ENCODE measurements at regions not wholly inside any gene's neighbourhood (a gene's known extent, or its start where the extent isn't known, plus 50 kb on each side); places are given as distances from the start of the nearest gene placed in this dataset.

- H3K4me2 ChIP-seq (ENCODE audit: low read length) = no peak overlapping the region
- no peak for FAIRE-seq
- no peaks in the 10 kb centered on the region for H3K79me2 ChIP-seq (ENCODE audit: insufficient read depth, low read length)
- no peaks in the 10 kb centered on the region for H3K9me3 Mint-ChIP-seq (ENCODE audit: unreplicated experiment)
- H3K27me3 ChIP-seq (ENCODE audit: insufficient read depth, low read length) = no peaks in the 10 kb centered on the region
- H3K4me1 Mint-ChIP-seq (ENCODE audit: low read depth, unreplicated experiment) = peaks cover 8% of the 10 kb centered on the region
- TF ChIP-seq CTCF (IDR thresholded peaks at IDR 0.05; ENCODE audit: insufficient read depth, low read depth, low read length) (no peak), EZH2 (IDR thresholded peaks at IDR 0.05; ENCODE audit: insufficient read depth, low read length) (no peak)
- H2AFZ ChIP-seq (ENCODE audit: low read depth, low read length) = no peak overlapping the region
- H3K4me3 ChIP-seq (ENCODE audit: insufficient read depth, low read depth, low read length) = no peak overlapping the region
- H3K4me1 ChIP-seq (ENCODE audit: insufficient read depth, low read length) = no peaks in the 10 kb centered on the region
- H3K36me3 ChIP-seq (ENCODE audit: insufficient read depth, low read length) = no peaks in the 10 kb centered on the region
- no peak for DNase-seq (ENCODE audit: low read depth)
- no peak overlapping the region for H3K27ac Mint-ChIP-seq (ENCODE audit: unreplicated experiment)
- H3K36me3 Mint-ChIP-seq (ENCODE audit: low read depth, unreplicated experiment) = no peaks in the 10 kb centered on the region
- H3K9me3 ChIP-seq (ENCODE audit: insufficient read depth, low read depth, low read length) = peaks cover 3% of the 10 kb centered on the region
- H4K20me1 ChIP-seq (ENCODE audit: insufficient read depth, low read length) = no peaks in the 10 kb centered on the region
- no peak overlapping the region for H3K4me3 Mint-ChIP-seq (ENCODE audit: unreplicated experiment)
- H3K27me3 Mint-ChIP-seq (ENCODE audit: low read depth, unreplicated experiment) = peaks cover 26% of the 10 kb centered on the region
- no peak overlapping the region for H3K9ac ChIP-seq (ENCODE audit: low read length)
- H3K27ac ChIP-seq (ENCODE audit: low read depth, low read length) = no peak overlapping the region
Measured at GRCh38 chr5:5885782-5886181, 463.3 kb downstream of the ICE1 start.

- no peaks in the 10 kb centered on the region for H3K4me1 ChIP-seq (ENCODE audit: insufficient read depth, low read length)
- Mint-ChIP-seq H3K36me3 (ENCODE audit: low read depth, unreplicated experiment) (no peaks in the 10 kb centered on the region), H3K9me3 (ENCODE audit: unreplicated experiment) (no peaks in the 10 kb centered on the region), H3K27ac (ENCODE audit: unreplicated experiment) (no peak overlapping the region), H3K27me3 (ENCODE audit: low read depth, unreplicated experiment) (peaks cover 26% of the 10 kb centered on the region), H3K4me3 (ENCODE audit: unreplicated experiment) (no peak overlapping the region), H3K4me1 (ENCODE audit: low read depth, unreplicated experiment) (peaks cover 7% of the 10 kb centered on the region)
- no peak for FAIRE-seq
- no peak for DNase-seq (ENCODE audit: low read depth)
- no peak overlapping the region for H3K4me2 ChIP-seq (ENCODE audit: low read length)
- no peak overlapping the region for H3K4me3 ChIP-seq (ENCODE audit: insufficient read depth, low read depth, low read length)
- no peak for TF ChIP-seq EZH2 (IDR thresholded peaks at IDR 0.05; ENCODE audit: insufficient read depth, low read length)
- TF ChIP-seq CTCF (IDR thresholded peaks at IDR 0.05; ENCODE audit: insufficient read depth, low read depth, low read length) = no peak
- no peak overlapping the region for H2AFZ ChIP-seq (ENCODE audit: low read depth, low read length)
- no peaks in the 10 kb centered on the region for H3K27me3 ChIP-seq (ENCODE audit: insufficient read depth, low read length)
- H3K9me3 ChIP-seq (ENCODE audit: insufficient read depth, low read depth, low read length) = peaks cover 3% of the 10 kb centered on the region
- no peak overlapping the region for H3K27ac ChIP-seq (ENCODE audit: low read depth, low read length)
- no peaks in the 10 kb centered on the region for H3K79me2 ChIP-seq (ENCODE audit: insufficient read depth, low read length)
- H3K9ac ChIP-seq (ENCODE audit: low read length) = no peak overlapping the region
- H3K36me3 ChIP-seq (ENCODE audit: insufficient read depth, low read length) = no peaks in the 10 kb centered on the region
- no peaks in the 10 kb centered on the region for H4K20me1 ChIP-seq (ENCODE audit: insufficient read depth, low read length)
Measured at GRCh38 chr5:5884593-5884992, 462.1 kb downstream of the ICE1 start.

- Mint-ChIP-seq H3K27ac (ENCODE audit: unreplicated experiment) (no peak overlapping the region), H3K27me3 (ENCODE audit: low read depth, unreplicated experiment) (peaks cover 26% of the 10 kb centered on the region), H3K36me3 (ENCODE audit: low read depth, unreplicated experiment) (no peaks in the 10 kb centered on the region), H3K4me1 (ENCODE audit: low read depth, unreplicated experiment) (peaks cover 2% of the 10 kb centered on the region), H3K4me3 (ENCODE audit: unreplicated experiment) (no peak overlapping the region), H3K9me3 (ENCODE audit: unreplicated experiment) (no peaks in the 10 kb centered on the region)
- H3K9ac ChIP-seq (ENCODE audit: low read length) = no peak overlapping the region
- FAIRE-seq (no peak), DNase-seq (ENCODE audit: low read depth) (no peak)
- H3K27ac ChIP-seq (ENCODE audit: low read depth, low read length) = no peak overlapping the region
- H3K4me3 ChIP-seq (ENCODE audit: insufficient read depth, low read depth, low read length) = no peak overlapping the region
- no peaks in the 10 kb centered on the region for H3K36me3 ChIP-seq (ENCODE audit: insufficient read depth, low read length)
- TF ChIP-seq CTCF (IDR thresholded peaks at IDR 0.05; ENCODE audit: insufficient read depth, low read depth, low read length) (no peak), EZH2 (IDR thresholded peaks at IDR 0.05; ENCODE audit: insufficient read depth, low read length) (no peak)
- H3K79me2 ChIP-seq (ENCODE audit: insufficient read depth, low read length) = no peaks in the 10 kb centered on the region
- no peaks in the 10 kb centered on the region for H3K4me1 ChIP-seq (ENCODE audit: insufficient read depth, low read length)
- peaks cover 3% of the 10 kb centered on the region for H3K9me3 ChIP-seq (ENCODE audit: insufficient read depth, low read depth, low read length)
- no peak overlapping the region for H3K4me2 ChIP-seq (ENCODE audit: low read length)
- H4K20me1 ChIP-seq (ENCODE audit: insufficient read depth, low read length) = no peaks in the 10 kb centered on the region
- no peaks in the 10 kb centered on the region for H3K27me3 ChIP-seq (ENCODE audit: insufficient read depth, low read length)
- H2AFZ ChIP-seq (ENCODE audit: low read depth, low read length) = no peak overlapping the region
Measured at GRCh38 chr5:5883562-5883961, 461.1 kb downstream of the ICE1 start.
